Stimulated activated naive CD4-positive, alpha-beta T cell (primary cell): ENCODE measurements at regions not wholly inside any gene's neighbourhood (a gene's known extent, or its start where the extent isn't known, plus 50 kb on each side); places are given as distances from the start of the nearest gene placed in this dataset.

Experiments used
- DNase-seq, 6 experiments: peaks; one replicate each; lab custom pipeline; 2025; lab: John Stamatoyannopoulos, UW

GRCh38 chr12:94031763-94032162 is 116.6 kb upstream of the PLXNC1 start:
- DNase-seq, result no peak

GRCh38 chr12:94032368-94032767 is 116.0 kb upstream of the PLXNC1 start:
- DNase-seq, result no peak

- DNase-seq, result peak in 4 of 6 experiments; percentile 2 to 57 (median 50)
These were observed 115.3 kb upstream of the PLXNC1 start for GRCh38 chr12:94033101-94033500.

GRCh38 chr12:94033784-94034183 is 114.6 kb upstream of the PLXNC1 start:
- no peak for DNase-seq

DNA sequence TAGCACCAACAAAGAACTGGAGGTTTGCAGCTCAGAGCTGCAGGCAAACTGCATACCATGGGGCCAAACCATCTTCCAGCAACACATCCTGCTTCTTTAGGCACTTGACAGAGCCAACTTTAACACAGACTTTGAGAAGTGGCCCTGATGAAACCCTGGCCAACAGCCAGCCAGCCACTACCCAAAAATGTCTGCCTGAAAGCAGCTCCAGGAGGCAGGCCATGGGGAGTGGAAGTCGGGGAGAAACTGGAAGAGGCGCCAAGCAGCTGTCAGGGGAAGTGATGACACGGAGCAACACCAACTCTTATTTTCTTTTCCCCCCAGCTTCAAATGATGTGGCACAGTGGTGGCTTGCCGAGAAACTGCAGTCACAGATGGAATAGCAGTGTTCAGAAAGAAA is 110.9 kb upstream of the PLXNC1 start:
- DNase-seq, result no peak

- no peak for DNase-seq
These were observed 109.8 kb upstream of the PLXNC1 start for GRCh38 chr12:94038605-94039004.

GRCh38 chr12:94039199-94039840 is 109.1 kb upstream of the PLXNC1 start:
- no peak for DNase-seq

DNA sequence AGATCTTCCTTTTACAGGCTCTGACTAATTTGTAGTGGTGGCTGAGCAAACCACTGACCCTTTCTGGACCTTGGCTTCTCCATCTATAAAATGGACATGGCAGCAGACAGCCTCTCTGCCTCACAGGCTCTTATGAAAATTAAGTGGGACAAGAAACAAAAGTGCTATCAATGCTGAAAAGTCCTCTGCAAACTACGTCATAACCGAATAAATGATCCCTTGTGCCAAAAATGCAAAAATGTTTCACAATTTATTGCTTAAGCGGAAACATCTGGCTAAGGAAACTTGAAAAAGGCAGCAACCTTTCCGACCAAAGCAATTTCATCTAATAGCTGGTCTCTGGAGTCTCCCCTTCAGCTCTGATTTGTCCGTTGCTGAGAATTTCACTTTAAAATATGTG is 108.5 kb upstream of the PLXNC1 start:
- no peak for DNase-seq

GRCh38 chr12:94041850-94042249 is 106.5 kb upstream of the PLXNC1 start:
- no peak for DNase-seq

GRCh38 chr12:94042321-94042720 is 106.1 kb upstream of the PLXNC1 start:
- DNase-seq, result no peak

GRCh38 chr12:94046626-94047410 is 101.6 kb upstream of the PLXNC1 start:
- DNase-seq, result no peak

- DNase-seq, result peak in 2 of 6 experiments; percentile 12
These were observed 100.4 kb upstream of the PLXNC1 start for GRCh38 chr12:94047781-94048567.

- no peak for DNase-seq
These were observed 99.6 kb upstream of the PLXNC1 start for GRCh38 chr12:94048757-94049156.

DNA sequence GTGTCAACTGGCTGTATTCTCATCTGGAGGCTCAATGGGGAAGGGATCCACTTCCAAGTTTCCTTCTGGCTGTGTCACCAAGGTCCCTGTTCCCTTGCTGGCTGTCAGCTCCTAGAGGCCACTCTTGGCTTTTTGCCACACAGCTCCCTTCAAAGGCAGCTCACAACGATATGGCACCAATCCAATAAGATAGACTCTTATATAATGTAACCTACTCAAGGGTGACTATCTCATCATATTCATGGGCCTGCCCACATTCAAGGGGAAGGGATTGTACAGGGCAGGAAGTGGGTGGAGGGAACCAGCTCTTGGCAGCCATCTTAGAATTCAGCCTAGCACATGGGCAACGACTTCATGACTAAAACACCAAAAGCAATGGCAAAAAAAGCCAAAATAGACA is 98.7 kb upstream of the PLXNC1 start:
- no peak for DNase-seq

DNA sequence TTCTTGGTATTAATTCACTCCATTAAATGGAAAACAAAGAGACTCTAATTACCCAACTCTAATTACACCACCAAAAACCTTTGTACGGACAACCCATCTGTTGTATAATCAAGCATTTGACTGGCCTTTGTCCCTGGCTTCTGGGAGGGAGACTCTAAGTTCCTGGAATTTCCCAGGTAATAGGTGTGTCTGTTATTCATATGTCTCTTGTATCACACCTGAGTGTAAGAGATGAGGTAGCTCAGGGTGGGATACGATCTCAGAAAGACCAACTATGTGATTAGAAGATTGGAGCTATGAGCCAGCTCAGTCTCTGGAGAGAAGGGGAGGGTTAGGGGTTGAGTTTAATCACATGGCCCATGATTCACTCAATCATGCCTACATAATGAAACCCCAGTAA is 94.7 kb upstream of the PLXNC1 start:
- no peak for DNase-seq

DNA sequence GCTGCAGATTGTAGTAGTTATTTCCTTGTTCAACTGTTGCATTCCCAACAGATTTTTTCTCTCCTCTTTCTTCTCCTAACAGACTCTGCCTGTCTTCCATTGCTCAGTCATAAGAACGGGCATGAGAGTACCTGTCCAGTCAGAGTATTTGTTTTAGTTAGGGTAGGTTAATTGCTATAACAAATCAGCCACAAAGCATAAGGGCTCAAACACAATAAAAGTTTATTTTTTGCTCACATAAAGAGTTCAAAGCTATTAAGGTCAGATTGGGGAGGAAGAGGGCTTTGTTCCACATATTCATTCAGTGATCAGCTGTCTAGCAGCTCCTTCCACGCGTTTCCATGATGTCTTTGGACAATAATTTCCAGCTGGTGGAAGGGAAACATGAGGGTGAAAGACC is 92.8 kb upstream of the PLXNC1 start:
- no peak for DNase-seq

GRCh38 chr12:94056419-94057158 is 91.8 kb upstream of the PLXNC1 start:
- no peak for DNase-seq

DNA sequence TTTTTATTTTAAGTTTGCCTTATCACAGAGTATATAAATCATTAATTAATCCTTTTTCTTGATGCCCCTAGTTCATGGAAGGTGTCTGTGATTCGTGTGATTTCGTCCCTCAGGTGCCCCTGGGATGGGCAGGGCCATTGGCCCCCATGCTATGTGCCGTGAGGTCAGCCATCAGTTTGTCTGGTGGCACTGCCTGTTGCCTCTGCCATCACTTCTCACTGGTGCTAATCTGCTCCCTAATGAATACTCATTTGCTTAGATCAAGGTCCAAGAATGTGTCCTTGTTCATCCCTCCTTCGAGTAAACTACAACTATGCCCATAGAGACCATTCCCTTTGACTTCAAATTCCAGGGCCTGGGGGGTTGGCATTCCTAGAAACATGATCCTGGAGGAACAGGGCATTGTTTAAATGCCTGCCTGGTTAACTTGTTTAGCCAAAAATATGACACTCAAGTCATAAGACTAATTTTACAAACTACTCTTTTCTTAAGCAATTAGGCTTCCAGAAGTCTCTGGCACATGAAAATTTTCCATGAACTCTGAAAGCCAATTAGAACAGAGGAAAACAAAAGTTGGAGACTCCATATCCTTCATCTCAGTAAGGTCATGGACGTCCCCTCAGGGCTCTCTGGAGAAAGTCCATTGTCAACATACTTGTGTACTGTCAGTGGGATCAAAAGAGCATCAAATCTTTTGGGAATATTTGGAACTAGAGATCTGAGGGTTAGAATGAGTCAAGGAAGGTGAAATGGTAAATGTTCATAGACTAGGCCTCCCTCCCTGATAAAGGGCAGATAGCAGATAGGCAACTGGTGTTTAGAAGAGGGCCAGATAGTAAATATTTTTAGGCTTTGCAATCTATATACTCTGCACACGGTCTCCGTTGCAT is 90.9 kb upstream of the PLXNC1 start:
- no peak for DNase-seq

- DNase-seq, result no peak
These were observed 88.7 kb upstream of the PLXNC1 start for GRCh38 chr12:94059394-94060368.

DNA sequence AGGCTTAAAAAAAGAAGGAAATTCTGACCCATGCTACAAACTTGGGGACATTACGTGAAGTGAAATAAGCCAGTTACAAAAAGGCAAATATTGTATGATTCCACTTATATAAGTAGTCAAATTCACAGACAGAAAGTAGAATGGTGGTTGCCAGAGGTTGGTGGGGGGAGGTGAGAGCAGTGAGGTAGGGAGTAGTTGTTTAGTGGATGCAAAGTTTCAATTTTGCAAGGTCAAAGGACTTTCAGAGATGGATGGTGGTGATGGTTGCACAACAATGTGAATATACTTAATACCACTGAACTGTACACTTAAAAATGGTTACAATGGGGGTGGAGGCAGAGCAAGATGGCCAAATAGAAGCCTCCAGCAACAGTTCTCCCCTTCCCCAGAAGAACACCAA is 86.2 kb upstream of the PLXNC1 start:
- no peak for DNase-seq
